HEK293 (cell line): ENCODE measurements at regions not wholly inside any gene's neighbourhood (a gene's known extent, or its start where the extent isn't known, plus 50 kb on each side); places are given as distances from the start of the nearest gene placed in this dataset.

Experiments
- CTCF ChIA-PET: fragments of 350-600 bp; formaldehyde crosslinking; extraction: SDS; loops from one replicate; lab custom pipeline; 2021; ENCODE audit warnings: antibody characterized with exemption; lab: Yijun Ruan, JAX
- POLR2A ChIA-PET: fragments of 300-600 bp; formaldehyde crosslinking; extraction: SDS; loops from one replicate; lab custom pipeline; 2020; ENCODE audit warnings: antibody characterized with exemption, inconsistent platforms; lab: Yijun Ruan, JAX
- H3K27ac ChIP-seq: fragments of 200-500 bp; sonication (Bioruptor generic); 2 replicates; pipeline ENCODE4 v1.5.1; 2014; ENCODE audit warnings: low read depth, low read length, control low read depth, inconsistent platforms; ENCODE audit errors: extremely low read depth
- H3K36me3 ChIP-seq, 2 experiments: fragments of 200-500 bp in 1 of 2; sonication (Bioruptor generic) in 1 of 2; 1 replicate in 1 of 2; 2 replicates in 1 of 2; pipeline ENCODE4 v1.5.1; 2014 to 2017; ENCODE audit warnings: inconsistent platforms in 2 of 2, low read length in 2 of 2; ENCODE audit not compliant: control insufficient read depth in 2 of 2, insufficient read depth in 1 of 2
- H3K4me1 ChIP-seq: fragments of 200-500 bp; sonication (Bioruptor generic); 2 replicates; pipeline ENCODE4 v1.5.1; 2014; ENCODE audit warnings: mild to moderate bottlenecking, low read length, inconsistent platforms; ENCODE audit not compliant: control insufficient read depth, insufficient read depth
- H3K4me3 ChIP-seq: 2 replicates; pipeline ENCODE4 v1.5.1; 2011; ENCODE audit warnings: low read depth, mild to moderate bottlenecking, control low read depth, low read length, moderate library complexity
- H3K9me3 ChIP-seq: fragments of 200-500 bp; sonication (Bioruptor generic); 2 replicates; pipeline ENCODE4 v1.5.1; 2014; ENCODE audit warnings: low read depth, low read length, inconsistent platforms; ENCODE audit not compliant: control insufficient read depth, insufficient read depth
- EGR2 ChIP-seq: fragments of 450-650 bp; formaldehyde crosslinking; IDR thresholded peaks from 2 replicates; pipeline ENCODE4 v1.5.1; 2016; ENCODE audit warnings: low read depth, missing biosample characterization, missing genetic modification characterization
- SCRT2 ChIP-seq: fragments of 450-650 bp; formaldehyde crosslinking; IDR thresholded peaks from 2 replicates; pipeline ENCODE4 v1.5.1; 2016; ENCODE audit warnings: missing biosample characterization, missing genetic modification characterization
- SP3 ChIP-seq: fragments of 450-650 bp; formaldehyde crosslinking; IDR thresholded peaks from 2 replicates; pipeline ENCODE4 v1.5.1; 2016; ENCODE audit warnings: missing biosample characterization, missing genetic modification characterization
- ZFP3 ChIP-seq: fragments of 450-650 bp; formaldehyde crosslinking; IDR thresholded peaks from 2 replicates; pipeline ENCODE4 v1.5.1; 2016; ENCODE audit warnings: low read depth, missing biosample characterization, missing genetic modification characterization
- ZNF175 ChIP-seq: fragments of 450-650 bp; formaldehyde crosslinking; IDR thresholded peaks from 2 replicates; pipeline ENCODE4 v1.5.1; 2016; ENCODE audit warnings: missing biosample characterization, missing genetic modification characterization
- ZNF707 ChIP-seq: fragments of 450-650 bp; formaldehyde crosslinking; IDR thresholded peaks from 2 replicates; pipeline ENCODE4 v1.5.1; 2016; ENCODE audit warnings: missing biosample characterization, missing genetic modification characterization
- TF ChIP-seq, protein P1 (sequence below): fragments of 450-650 bp; formaldehyde crosslinking; IDR thresholded peaks from 2 replicates; pipeline ENCODE4 v1.5.1; 2016; ENCODE audit warnings: missing biosample characterization, missing genetic modification characterization, low read depth
- TF ChIP-seq, protein P2 (sequence below): fragments of 450-650 bp; formaldehyde crosslinking; IDR thresholded peaks from 2 replicates; pipeline ENCODE4 v1.5.1; 2016; ENCODE audit warnings: missing biosample characterization, missing genetic modification characterization, borderline replicate concordance
- TF ChIP-seq, protein P3 (sequence below): fragments of 450-650 bp; formaldehyde crosslinking; IDR thresholded peaks from 2 replicates; pipeline ENCODE4 v1.5.1; 2016; ENCODE audit warnings: missing biosample characterization, missing genetic modification characterization
- TF ChIP-seq, protein P4 (sequence below): fragments of 450-650 bp; formaldehyde crosslinking; IDR thresholded peaks from 2 replicates; pipeline ENCODE4 v1.5.1; 2016; ENCODE audit warnings: missing biosample characterization, missing genetic modification characterization
- TF ChIP-seq, protein P5 (sequence below): fragments of 450-650 bp; formaldehyde crosslinking; IDR thresholded peaks from 2 replicates; pipeline ENCODE4 v1.5.1; 2016; ENCODE audit warnings: missing biosample characterization, missing genetic modification characterization, borderline replicate concordance
- TF ChIP-seq, protein P6 (sequence below): fragments of 450-650 bp; formaldehyde crosslinking; IDR thresholded peaks from 2 replicates; pipeline ENCODE4 v1.5.1; 2017; ENCODE audit warnings: missing biosample characterization, missing genetic modification characterization

DNA sequence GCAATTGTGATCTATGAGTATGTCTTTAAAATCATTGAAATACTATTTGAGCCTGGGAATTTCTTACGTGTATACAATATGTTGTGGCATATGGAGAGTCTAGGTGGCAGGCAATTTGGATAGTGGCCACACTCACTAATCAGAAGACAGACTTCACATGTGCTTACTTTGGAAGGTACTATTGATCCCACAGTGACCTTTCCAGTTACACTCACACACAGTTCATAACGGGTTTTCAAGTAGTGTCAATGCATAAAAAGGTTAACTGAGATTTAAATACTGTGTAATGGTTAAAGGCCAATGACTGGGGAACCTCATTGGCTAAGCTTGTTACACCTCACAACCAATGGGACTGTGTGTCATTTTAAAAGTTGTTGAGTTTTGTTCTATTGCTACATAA lies 783.2 kb downstream of the RPA4 start:
- TF ChIP-seq EGR2 (tag by site-specific recombination) (no peak), SCRT2 (tag by site-specific recombination) (no peak), ZFP3 (tag by site-specific recombination) (no peak)
- TF ChIP-seq, protein P1, sequence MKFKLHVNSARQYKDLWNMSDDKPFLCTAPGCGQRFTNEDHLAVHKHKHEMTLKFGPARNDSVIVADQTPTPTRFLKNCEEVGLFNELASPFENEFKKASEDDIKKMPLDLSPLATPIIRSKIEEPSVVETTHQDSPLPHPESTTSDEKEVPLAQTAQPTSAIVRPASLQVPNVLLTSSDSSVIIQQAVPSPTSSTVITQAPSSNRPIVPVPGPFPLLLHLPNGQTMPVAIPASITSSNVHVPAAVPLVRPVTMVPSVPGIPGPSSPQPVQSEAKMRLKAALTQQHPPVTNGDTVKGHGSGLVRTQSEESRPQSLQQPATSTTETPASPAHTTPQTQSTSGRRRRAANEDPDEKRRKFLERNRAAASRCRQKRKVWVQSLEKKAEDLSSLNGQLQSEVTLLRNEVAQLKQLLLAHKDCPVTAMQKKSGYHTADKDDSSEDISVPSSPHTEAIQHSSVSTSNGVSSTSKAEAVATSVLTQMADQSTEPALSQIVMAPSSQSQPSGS (tag by site-specific recombination), result no peak
- TF ChIP-seq, protein P2, sequence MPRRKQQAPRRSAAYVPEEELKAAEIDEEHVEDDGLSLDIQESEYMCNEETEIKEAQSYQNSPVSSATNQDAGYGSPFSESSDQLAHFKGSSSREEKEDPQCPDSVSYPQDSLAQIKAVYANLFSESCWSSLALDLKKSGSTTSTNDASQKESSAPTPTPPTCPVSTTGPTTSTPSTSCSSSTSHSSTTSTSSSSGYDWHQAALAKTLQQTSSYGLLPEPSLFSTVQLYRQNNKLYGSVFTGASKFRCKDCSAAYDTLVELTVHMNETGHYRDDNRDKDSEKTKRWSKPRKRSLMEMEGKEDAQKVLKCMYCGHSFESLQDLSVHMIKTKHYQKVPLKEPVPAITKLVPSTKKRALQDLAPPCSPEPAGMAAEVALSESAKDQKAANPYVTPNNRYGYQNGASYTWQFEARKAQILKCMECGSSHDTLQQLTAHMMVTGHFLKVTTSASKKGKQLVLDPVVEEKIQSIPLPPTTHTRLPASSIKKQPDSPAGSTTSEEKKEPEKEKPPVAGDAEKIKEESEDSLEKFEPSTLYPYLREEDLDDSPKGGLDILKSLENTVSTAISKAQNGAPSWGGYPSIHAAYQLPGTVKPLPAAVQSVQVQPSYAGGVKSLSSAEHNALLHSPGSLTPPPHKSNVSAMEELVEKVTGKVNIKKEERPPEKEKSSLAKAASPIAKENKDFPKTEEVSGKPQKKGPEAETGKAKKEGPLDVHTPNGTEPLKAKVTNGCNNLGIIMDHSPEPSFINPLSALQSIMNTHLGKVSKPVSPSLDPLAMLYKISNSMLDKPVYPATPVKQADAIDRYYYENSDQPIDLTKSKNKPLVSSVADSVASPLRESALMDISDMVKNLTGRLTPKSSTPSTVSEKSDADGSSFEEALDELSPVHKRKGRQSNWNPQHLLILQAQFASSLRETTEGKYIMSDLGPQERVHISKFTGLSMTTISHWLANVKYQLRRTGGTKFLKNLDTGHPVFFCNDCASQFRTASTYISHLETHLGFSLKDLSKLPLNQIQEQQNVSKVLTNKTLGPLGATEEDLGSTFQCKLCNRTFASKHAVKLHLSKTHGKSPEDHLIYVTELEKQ, result no peak
- TF ChIP-seq, protein P3, sequence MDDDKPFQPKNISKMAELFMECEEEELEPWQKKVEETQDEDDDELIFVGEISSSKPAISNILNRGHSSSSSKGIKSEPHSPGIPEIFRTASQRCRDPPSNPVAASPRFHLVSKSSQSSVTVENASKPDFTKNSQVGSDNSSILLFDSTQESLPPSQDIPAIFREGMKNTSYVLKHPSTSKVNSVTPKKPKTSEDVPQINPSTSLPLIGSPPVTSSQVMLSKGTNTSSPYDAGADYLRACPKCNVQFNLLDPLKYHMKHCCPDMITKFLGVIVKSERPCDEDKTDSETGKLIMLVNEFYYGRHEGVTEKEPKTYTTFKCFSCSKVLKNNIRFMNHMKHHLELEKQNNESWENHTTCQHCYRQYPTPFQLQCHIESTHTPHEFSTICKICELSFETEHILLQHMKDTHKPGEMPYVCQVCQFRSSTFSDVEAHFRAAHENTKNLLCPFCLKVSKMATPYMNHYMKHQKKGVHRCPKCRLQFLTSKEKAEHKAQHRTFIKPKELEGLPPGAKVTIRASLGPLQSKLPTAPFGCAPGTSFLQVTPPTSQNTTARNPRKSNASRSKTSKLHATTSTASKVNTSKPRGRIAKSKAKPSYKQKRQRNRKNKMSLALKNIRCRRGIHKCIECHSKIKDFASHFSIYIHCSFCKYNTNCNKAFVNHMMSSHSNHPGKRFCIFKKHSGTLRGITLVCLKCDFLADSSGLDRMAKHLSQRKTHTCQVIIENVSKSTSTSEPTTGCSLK (tag by site-specific recombination), result no peak
- TF ChIP-seq, protein P4, sequence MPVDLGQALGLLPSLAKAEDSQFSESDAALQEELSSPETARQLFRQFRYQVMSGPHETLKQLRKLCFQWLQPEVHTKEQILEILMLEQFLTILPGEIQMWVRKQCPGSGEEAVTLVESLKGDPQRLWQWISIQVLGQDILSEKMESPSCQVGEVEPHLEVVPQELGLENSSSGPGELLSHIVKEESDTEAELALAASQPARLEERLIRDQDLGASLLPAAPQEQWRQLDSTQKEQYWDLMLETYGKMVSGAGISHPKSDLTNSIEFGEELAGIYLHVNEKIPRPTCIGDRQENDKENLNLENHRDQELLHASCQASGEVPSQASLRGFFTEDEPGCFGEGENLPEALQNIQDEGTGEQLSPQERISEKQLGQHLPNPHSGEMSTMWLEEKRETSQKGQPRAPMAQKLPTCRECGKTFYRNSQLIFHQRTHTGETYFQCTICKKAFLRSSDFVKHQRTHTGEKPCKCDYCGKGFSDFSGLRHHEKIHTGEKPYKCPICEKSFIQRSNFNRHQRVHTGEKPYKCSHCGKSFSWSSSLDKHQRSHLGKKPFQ (tag by site-specific recombination), result no peak
- TF ChIP-seq, protein P5, sequence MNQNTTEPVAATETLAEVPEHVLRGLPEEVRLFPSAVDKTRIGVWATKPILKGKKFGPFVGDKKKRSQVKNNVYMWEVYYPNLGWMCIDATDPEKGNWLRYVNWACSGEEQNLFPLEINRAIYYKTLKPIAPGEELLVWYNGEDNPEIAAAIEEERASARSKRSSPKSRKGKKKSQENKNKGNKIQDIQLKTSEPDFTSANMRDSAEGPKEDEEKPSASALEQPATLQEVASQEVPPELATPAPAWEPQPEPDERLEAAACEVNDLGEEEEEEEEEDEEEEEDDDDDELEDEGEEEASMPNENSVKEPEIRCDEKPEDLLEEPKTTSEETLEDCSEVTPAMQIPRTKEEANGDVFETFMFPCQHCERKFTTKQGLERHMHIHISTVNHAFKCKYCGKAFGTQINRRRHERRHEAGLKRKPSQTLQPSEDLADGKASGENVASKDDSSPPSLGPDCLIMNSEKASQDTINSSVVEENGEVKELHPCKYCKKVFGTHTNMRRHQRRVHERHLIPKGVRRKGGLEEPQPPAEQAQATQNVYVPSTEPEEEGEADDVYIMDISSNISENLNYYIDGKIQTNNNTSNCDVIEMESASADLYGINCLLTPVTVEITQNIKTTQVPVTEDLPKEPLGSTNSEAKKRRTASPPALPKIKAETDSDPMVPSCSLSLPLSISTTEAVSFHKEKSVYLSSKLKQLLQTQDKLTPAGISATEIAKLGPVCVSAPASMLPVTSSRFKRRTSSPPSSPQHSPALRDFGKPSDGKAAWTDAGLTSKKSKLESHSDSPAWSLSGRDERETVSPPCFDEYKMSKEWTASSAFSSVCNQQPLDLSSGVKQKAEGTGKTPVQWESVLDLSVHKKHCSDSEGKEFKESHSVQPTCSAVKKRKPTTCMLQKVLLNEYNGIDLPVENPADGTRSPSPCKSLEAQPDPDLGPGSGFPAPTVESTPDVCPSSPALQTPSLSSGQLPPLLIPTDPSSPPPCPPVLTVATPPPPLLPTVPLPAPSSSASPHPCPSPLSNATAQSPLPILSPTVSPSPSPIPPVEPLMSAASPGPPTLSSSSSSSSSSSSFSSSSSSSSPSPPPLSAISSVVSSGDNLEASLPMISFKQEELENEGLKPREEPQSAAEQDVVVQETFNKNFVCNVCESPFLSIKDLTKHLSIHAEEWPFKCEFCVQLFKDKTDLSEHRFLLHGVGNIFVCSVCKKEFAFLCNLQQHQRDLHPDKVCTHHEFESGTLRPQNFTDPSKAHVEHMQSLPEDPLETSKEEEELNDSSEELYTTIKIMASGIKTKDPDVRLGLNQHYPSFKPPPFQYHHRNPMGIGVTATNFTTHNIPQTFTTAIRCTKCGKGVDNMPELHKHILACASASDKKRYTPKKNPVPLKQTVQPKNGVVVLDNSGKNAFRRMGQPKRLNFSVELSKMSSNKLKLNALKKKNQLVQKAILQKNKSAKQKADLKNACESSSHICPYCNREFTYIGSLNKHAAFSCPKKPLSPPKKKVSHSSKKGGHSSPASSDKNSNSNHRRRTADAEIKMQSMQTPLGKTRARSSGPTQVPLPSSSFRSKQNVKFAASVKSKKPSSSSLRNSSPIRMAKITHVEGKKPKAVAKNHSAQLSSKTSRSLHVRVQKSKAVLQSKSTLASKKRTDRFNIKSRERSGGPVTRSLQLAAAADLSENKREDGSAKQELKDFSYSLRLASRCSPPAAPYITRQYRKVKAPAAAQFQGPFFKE (tag by site-specific recombination), result no peak
- POLR2A ChIA-PET, result no interaction called here
- no peak overlapping the region for H3K27ac ChIP-seq
- no peak overlapping the region for H3K4me3 ChIP-seq
- CTCF ChIA-PET, result no interaction called here
- no peaks in the 10 kb centered on the region for H3K4me1 ChIP-seq
- H3K36me3 ChIP-seq, result no peaks in the 10 kb centered on the region
- H3K9me3 ChIP-seq, result no peaks in the 10 kb centered on the region

DNA sequence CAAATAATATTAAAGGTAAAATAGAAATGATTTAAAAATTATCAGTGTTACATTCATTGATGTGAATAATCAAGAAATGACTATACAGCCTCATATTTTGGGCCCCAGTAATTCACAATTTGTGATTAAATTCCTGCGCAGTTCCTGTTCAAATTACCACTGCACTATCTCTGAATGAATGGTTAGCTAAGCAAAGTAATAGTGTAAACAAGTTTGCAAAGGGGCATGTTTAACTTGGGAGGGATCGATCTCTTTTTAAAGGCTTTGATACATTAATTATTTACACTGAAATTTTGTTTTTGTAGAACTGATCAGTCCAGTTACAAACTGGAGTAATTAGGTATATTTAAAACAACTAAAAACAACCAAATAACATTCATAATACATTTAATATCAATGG lies 784.4 kb downstream of the RPA4 start:
- Histone ChIP-seq H3K9me3 (no peaks in the 10 kb centered on the region), H3K4me1 (no peaks in the 10 kb centered on the region), H3K4me3 (no peak overlapping the region), H3K36me3 (no peaks in the 10 kb centered on the region), H3K27ac (no peak overlapping the region)
- CTCF ChIA-PET, result no interaction called here
- POLR2A ChIA-PET, result no interaction called here
- TF ChIP-seq ZNF175, result no peak
- no peak for TF ChIP-seq ZNF707 (tag by site-specific recombination)
- TF ChIP-seq, protein P6, sequence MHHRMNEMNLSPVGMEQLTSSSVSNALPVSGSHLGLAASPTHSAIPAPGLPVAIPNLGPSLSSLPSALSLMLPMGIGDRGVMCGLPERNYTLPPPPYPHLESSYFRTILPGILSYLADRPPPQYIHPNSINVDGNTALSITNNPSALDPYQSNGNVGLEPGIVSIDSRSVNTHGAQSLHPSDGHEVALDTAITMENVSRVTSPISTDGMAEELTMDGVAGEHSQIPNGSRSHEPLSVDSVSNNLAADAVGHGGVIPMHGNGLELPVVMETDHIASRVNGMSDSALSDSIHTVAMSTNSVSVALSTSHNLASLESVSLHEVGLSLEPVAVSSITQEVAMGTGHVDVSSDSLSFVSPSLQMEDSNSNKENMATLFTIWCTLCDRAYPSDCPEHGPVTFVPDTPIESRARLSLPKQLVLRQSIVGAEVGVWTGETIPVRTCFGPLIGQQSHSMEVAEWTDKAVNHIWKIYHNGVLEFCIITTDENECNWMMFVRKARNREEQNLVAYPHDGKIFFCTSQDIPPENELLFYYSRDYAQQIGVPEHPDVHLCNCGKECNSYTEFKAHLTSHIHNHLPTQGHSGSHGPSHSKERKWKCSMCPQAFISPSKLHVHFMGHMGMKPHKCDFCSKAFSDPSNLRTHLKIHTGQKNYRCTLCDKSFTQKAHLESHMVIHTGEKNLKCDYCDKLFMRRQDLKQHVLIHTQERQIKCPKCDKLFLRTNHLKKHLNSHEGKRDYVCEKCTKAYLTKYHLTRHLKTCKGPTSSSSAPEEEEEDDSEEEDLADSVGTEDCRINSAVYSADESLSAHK (tag by site-specific recombination), result no peak
- no peak for TF ChIP-seq SP3 (tag by site-specific recombination)
